H9 (cell line): ENCODE measurements at regions not wholly inside any gene's neighbourhood (a gene's known extent, or its start where the extent isn't known, plus 50 kb on each side); places are given as distances from the start of the nearest gene placed in this dataset.

Experiments
- DNase-seq: peaks from one replicate; pipeline ENCODE4 v3.0.0-alpha.2; 2017
- H2AFZ ChIP-seq: one replicate; pipeline ENCODE4 v1.6.1; 2013; ENCODE audit warnings: mild to moderate bottlenecking, low read length, control low read depth, moderate library complexity
- H2AK5ac ChIP-seq: 2 replicates; pipeline ENCODE4 v1.6.1; 2013; ENCODE audit warnings: low read length, control low read depth, mixed read lengths; ENCODE audit not compliant: insufficient read length
- H2BK120ac ChIP-seq: one replicate; pipeline ENCODE4 v1.6.1; 2013; ENCODE audit warnings: low read depth, mild to moderate bottlenecking, low read length, control low read depth, inconsistent platforms; ENCODE audit not compliant: poor library complexity, severe bottlenecking
- H2BK12ac ChIP-seq: 2 replicates; pipeline ENCODE4 v1.6.1; 2013; ENCODE audit warnings: low read length, control low read depth, mixed read lengths, low read depth; ENCODE audit not compliant: insufficient read length
- H2BK15ac ChIP-seq: 2 replicates; pipeline ENCODE4 v1.6.1; 2013; ENCODE audit warnings: low read depth, low read length, control low read depth
- H2BK20ac ChIP-seq: one replicate; pipeline ENCODE4 v1.6.1; 2013; ENCODE audit warnings: low read depth, mild to moderate bottlenecking, low read length, control low read depth, inconsistent platforms; ENCODE audit not compliant: poor library complexity, severe bottlenecking
- H2BK5ac ChIP-seq: 2 replicates; pipeline ENCODE4 v1.6.1; 2013; ENCODE audit warnings: low read length, control low read depth, mixed read lengths; ENCODE audit not compliant: insufficient read length
- H3K14ac ChIP-seq: 2 replicates; pipeline ENCODE4 v1.6.1; 2013; ENCODE audit warnings: low read length, control low read depth; ENCODE audit not compliant: insufficient read depth
- H3K18ac ChIP-seq: 2 replicates; pipeline ENCODE4 v1.6.1; 2013; ENCODE audit warnings: low read depth, mild to moderate bottlenecking, mixed read lengths, low read length, control low read depth; ENCODE audit not compliant: insufficient read length
- H3K23ac ChIP-seq: 2 replicates; pipeline ENCODE4 v1.6.1; 2013; ENCODE audit warnings: low read length, control low read depth, mixed read lengths, low read depth; ENCODE audit not compliant: insufficient read length
- H3K23me2 ChIP-seq: 2 replicates; pipeline ENCODE4 v1.6.1; 2013; ENCODE audit warnings: low read depth, mild to moderate bottlenecking, mixed read lengths, low read length, control low read depth; ENCODE audit not compliant: insufficient read length, poor library complexity, severe bottlenecking
- H3K27ac ChIP-seq: 2 replicates; pipeline ENCODE4 v1.5.1; 2013; ENCODE audit warnings: low read length, control low read depth, mixed read lengths, low read depth; ENCODE audit not compliant: insufficient read length
- H3K27me3 ChIP-seq: 2 replicates; pipeline ENCODE4 v1.6.1; 2013; ENCODE audit warnings: low read length, control low read depth, inconsistent platforms; ENCODE audit not compliant: insufficient read depth
- H3K4ac ChIP-seq: 2 replicates; pipeline ENCODE4 v1.6.1; 2013; ENCODE audit warnings: low read depth, mild to moderate bottlenecking, control low read depth, inconsistent platforms, low read length, moderate library complexity
- H3K4me1 ChIP-seq: 2 replicates; pipeline ENCODE4 v1.6.1; 2013; ENCODE audit warnings: low read length, control low read depth, inconsistent platforms; ENCODE audit not compliant: insufficient read depth
- H3K4me2 ChIP-seq: 2 replicates; pipeline ENCODE4 v1.6.1; 2013; ENCODE audit warnings: low read length, control low read depth, mixed read lengths; ENCODE audit not compliant: insufficient read length, insufficient read depth
- H3K56ac ChIP-seq: 2 replicates; pipeline ENCODE4 v1.6.1; 2013; ENCODE audit warnings: low read depth, mild to moderate bottlenecking, mixed read lengths, low read length, control low read depth; ENCODE audit not compliant: insufficient read length
- H3K79me1 ChIP-seq: 2 replicates; pipeline ENCODE4 v1.6.1; 2013; ENCODE audit warnings: low read depth, mild to moderate bottlenecking, moderate library complexity, low read length, control low read depth, inconsistent platforms; ENCODE audit not compliant: insufficient read depth, poor library complexity, severe bottlenecking
- H3K79me2 ChIP-seq: 2 replicates; pipeline ENCODE4 v1.6.1; 2013; ENCODE audit warnings: low read length, control low read depth, inconsistent platforms; ENCODE audit not compliant: insufficient read depth
- H3K9ac ChIP-seq: 2 replicates; pipeline ENCODE4 v1.6.1; 2013; ENCODE audit warnings: low read length, control low read depth, mixed read lengths; ENCODE audit not compliant: insufficient read length; ENCODE audit errors: extremely low read depth
- H3K9me3 ChIP-seq: one replicate; pipeline ENCODE4 v1.6.1; 2013; ENCODE audit warnings: low read depth, low read length, inconsistent platforms; ENCODE audit not compliant: control insufficient read depth
- H3T11ph ChIP-seq: one replicate; pipeline ENCODE4 v1.6.1; 2013; ENCODE audit warnings: mild to moderate bottlenecking, low read length, control low read depth, inconsistent platforms
- H4K20me1 ChIP-seq: one replicate; pipeline ENCODE4 v1.6.1; 2013; ENCODE audit not compliant: control insufficient read depth, insufficient read length, insufficient read depth
- H4K5ac ChIP-seq: 2 replicates; pipeline ENCODE4 v1.6.1; 2013; ENCODE audit warnings: low read depth, mild to moderate bottlenecking, mixed read lengths, low read length, control low read depth; ENCODE audit not compliant: insufficient read length
- H4K8ac ChIP-seq: replicated peaks from 2 replicates; pipeline ENCODE4 v1.6.1; 2013; ENCODE audit warnings: low read length, control low read depth, mixed read lengths, low read depth; ENCODE audit not compliant: insufficient read length
- H4K91ac ChIP-seq: 2 replicates; pipeline ENCODE4 v1.6.1; 2013; ENCODE audit warnings: low read depth, mild to moderate bottlenecking, moderate library complexity, mixed read lengths, low read length, control low read depth; ENCODE audit not compliant: insufficient read length
- H3K27ac Mint-ChIP-seq, 3 experiments: 2 replicates in 2 of 3; 3 replicates in 1 of 3; pipeline ENCODE4 v1.8.0; 2020 to 2021; ENCODE audit warnings: mixed read lengths in 3 of 3, mild to moderate bottlenecking in 1 of 3, moderate library complexity in 1 of 3
- H3K27me3 Mint-ChIP-seq: 2 replicates; pipeline ENCODE4 v1.8.0; 2021; ENCODE audit warnings: low read depth, mild to moderate bottlenecking, moderate library complexity, mixed read lengths
- H3K36me3 Mint-ChIP-seq, 3 experiments: 2 replicates in 2 of 3; 3 replicates in 1 of 3; pipeline ENCODE4 v1.8.0; 2020 to 2021; ENCODE audit warnings: low read depth in 3 of 3, mixed read lengths in 3 of 3; ENCODE audit not compliant: insufficient read depth in 1 of 3
- H3K4me1 Mint-ChIP-seq, 2 experiments: 2 replicates each; pipeline ENCODE4 v1.8.0; 2020; ENCODE audit warnings: mixed read lengths in 2 of 2
- H3K4me3 Mint-ChIP-seq, 2 experiments: 2 replicates in 1 of 2; 3 replicates in 1 of 2; pipeline ENCODE4 v1.8.0; 2020 to 2021; ENCODE audit warnings: mild to moderate bottlenecking in 2 of 2, mixed read lengths in 2 of 2, moderate library complexity in 1 of 2
- H3K9me3 Mint-ChIP-seq, 2 experiments: 2 replicates in 1 of 2; 3 replicates in 1 of 2; pipeline ENCODE4 v1.8.0; 2020; ENCODE audit warnings: mild to moderate bottlenecking in 2 of 2, mixed read lengths in 2 of 2, moderate library complexity in 1 of 2
- CTCF ChIP-seq: fragments of 200-600 bp; sonication (generic); conservative IDR thresholded peaks from 3 replicates; pipeline ENCODE4 v1.8.0; 2021; ENCODE audit warnings: antibody characterized with exemption, mild to moderate bottlenecking

GRCh38 chr2:62430146-62430545 is 75.8 kb downstream of the TMEM17 start:
- Histone ChIP-seq H2BK12ac (no peak overlapping the region), H3K18ac (no peak overlapping the region), H3K4me2 (no peak overlapping the region), H2AK5ac (no peak overlapping the region), H3K4ac (no peak overlapping the region), H2BK120ac (no peak overlapping the region), H2AFZ (no peak overlapping the region), H2BK20ac (no peak overlapping the region), H3K4me1 (no peaks in the 10 kb centered on the region), H2BK15ac (no peak overlapping the region), H4K5ac (no peak overlapping the region), H4K8ac (no peak overlapping the region), H4K91ac (no peak overlapping the region), H3K9ac (no peak overlapping the region), H3K9me3 (no peaks in the 10 kb centered on the region), H4K20me1 (no peaks in the 10 kb centered on the region), H2BK5ac (no peak overlapping the region), H3K23me2 (peaks cover 3% of the 10 kb centered on the region), H3K79me2 (no peaks in the 10 kb centered on the region), H3K56ac (no peak overlapping the region), H3K27me3 (no peaks in the 10 kb centered on the region), H3K27ac (no peak overlapping the region), H3K23ac (no peak overlapping the region), H3T11ph (no peak overlapping the region), H3K79me1 (no peaks in the 10 kb centered on the region), H3K14ac (no peak overlapping the region)
- Mint-ChIP-seq H3K4me1 (no peaks in the 10 kb centered on the region), H3K36me3 (peaks cover 0 to 4% (median 0%) of the 10 kb centered on the region in 3 experiments; a peak in 1 of 7 replicates), H3K4me3 (no peak overlapping the region), H3K27me3 (peaks cover 2% of the 10 kb centered on the region), H3K27ac (no peak overlapping the region), H3K9me3 (peaks cover 0 to 3% of the 10 kb centered on the region in 2 experiments; a peak in 3 of 5 replicates)
- TF ChIP-seq CTCF, result no peak
- DNase-seq, result no peak
